WERI-Rb-1 (cell line): ENCODE measurements at regions not wholly inside any gene's neighbourhood (a gene's known extent, or its start where the extent isn't known, plus 50 kb on each side); places are given as distances from the start of the nearest gene placed in this dataset.

Experiments
- DNase-seq: peaks from one replicate; pipeline ENCODE4 v3.0.0-alpha.2; 2020
- H3K27ac ChIP-seq: fragments of 250-450 bp; sonication (Bioruptor Pico); 2 replicates; pipeline ENCODE4 v1.5.1; 2020; ENCODE audit warnings: mild to moderate bottlenecking, moderate library complexity
- H3K27me3 ChIP-seq: fragments of 250-450 bp; sonication (Bioruptor Pico); 2 replicates; pipeline ENCODE4 v1.5.1; 2021; ENCODE audit warnings: mild to moderate bottlenecking, low read depth, moderate library complexity; ENCODE audit not compliant: insufficient read depth, severe bottlenecking
- H3K36me3 ChIP-seq: fragments of 250-450 bp; sonication (Bioruptor Pico); 2 replicates; pipeline ENCODE4 v1.5.1; 2020; ENCODE audit warnings: mild to moderate bottlenecking, moderate library complexity
- H3K4me3 ChIP-seq: 2 replicates; pipeline ENCODE4 v1.5.1; 2011; ENCODE audit warnings: low read depth, mild to moderate bottlenecking, control low read depth, low read length
- H3K9me3 ChIP-seq: fragments of 250-450 bp; sonication (Bioruptor Pico); 2 replicates; pipeline ENCODE4 v1.5.1; 2021; ENCODE audit warnings: mild to moderate bottlenecking, moderate library complexity; ENCODE audit not compliant: severe bottlenecking
- CTCF ChIP-seq: IDR thresholded peaks from 2 replicates; pipeline ENCODE4 v1.5.1; 2011; ENCODE audit warnings: low read depth, mild to moderate bottlenecking, control low read depth, inconsistent platforms, low read length

- Histone ChIP-seq H3K27me3 (no peaks in the 10 kb centered on the region), H3K36me3 (no peaks in the 10 kb centered on the region), H3K4me3 (no peak overlapping the region), H3K9me3 (peaks cover 3% of the 10 kb centered on the region), H3K27ac (no peak overlapping the region)
- no peak for TF ChIP-seq CTCF
- no peak for DNase-seq
Measured at GRCh38 chr6:106035655-106036054, 50.5 kb upstream of the PRDM1 start.

- no peak for TF ChIP-seq CTCF
Measured at GRCh38 chr6:106033806-106034205, 52.3 kb upstream of the PRDM1 start.

GRCh38 chr6:106027758-106028157 lies 58.4 kb upstream of the PRDM1 start:
- DNase-seq = peak; percentile 42
- no peak overlapping the region for H3K4me3 ChIP-seq
- H3K27me3 ChIP-seq = no peaks in the 10 kb centered on the region
- H3K36me3 ChIP-seq = no peaks in the 10 kb centered on the region
- TF ChIP-seq CTCF = no peak
- no peak overlapping the region; the same call in 1 of the 2 replicates for H3K27ac ChIP-seq
- no peaks in the 10 kb centered on the region for H3K9me3 ChIP-seq

More at GRCh38 chr6:106033806-106034205, 52.3 kb upstream of the PRDM1 start:
- Histone ChIP-seq H3K27ac (no peak overlapping the region), H3K4me3 (no peak overlapping the region), H3K36me3 (no peaks in the 10 kb centered on the region), H3K9me3 (peaks cover 3% of the 10 kb centered on the region), H3K27me3 (no peaks in the 10 kb centered on the region)
- no peak for DNase-seq

- DNase-seq = no peak
- no peaks in the 10 kb centered on the region for H3K27me3 ChIP-seq
- no peaks in the 10 kb centered on the region for H3K36me3 ChIP-seq
- H3K9me3 ChIP-seq = no peaks in the 10 kb centered on the region
- TF ChIP-seq CTCF = no peak
- no peak overlapping the region for H3K27ac ChIP-seq
- H3K4me3 ChIP-seq = no peak overlapping the region
Measured at GRCh38 chr6:106026748-106027715, 59.1 kb upstream of the PRDM1 start.

- Histone ChIP-seq H3K36me3 (no peaks in the 10 kb centered on the region), H3K4me3 (no peak overlapping the region), H3K9me3 (no peaks in the 10 kb centered on the region), H3K27me3 (no peaks in the 10 kb centered on the region), H3K27ac (no peak overlapping the region)
- TF ChIP-seq CTCF = no peak
- DNase-seq = no peak
Measured at GRCh38 chr6:106025655-106026054, 60.5 kb upstream of the PRDM1 start.
